ENCODE measurements at regions not wholly inside any gene's neighbourhood (a gene's known extent, or its start where the extent isn't known, plus 50 kb on each side); places are given as distances from the start of the nearest gene placed in this dataset.
A peak's percentile ranks its signal among the peaks of the same experiment; 100 is the strongest.

DNA sequence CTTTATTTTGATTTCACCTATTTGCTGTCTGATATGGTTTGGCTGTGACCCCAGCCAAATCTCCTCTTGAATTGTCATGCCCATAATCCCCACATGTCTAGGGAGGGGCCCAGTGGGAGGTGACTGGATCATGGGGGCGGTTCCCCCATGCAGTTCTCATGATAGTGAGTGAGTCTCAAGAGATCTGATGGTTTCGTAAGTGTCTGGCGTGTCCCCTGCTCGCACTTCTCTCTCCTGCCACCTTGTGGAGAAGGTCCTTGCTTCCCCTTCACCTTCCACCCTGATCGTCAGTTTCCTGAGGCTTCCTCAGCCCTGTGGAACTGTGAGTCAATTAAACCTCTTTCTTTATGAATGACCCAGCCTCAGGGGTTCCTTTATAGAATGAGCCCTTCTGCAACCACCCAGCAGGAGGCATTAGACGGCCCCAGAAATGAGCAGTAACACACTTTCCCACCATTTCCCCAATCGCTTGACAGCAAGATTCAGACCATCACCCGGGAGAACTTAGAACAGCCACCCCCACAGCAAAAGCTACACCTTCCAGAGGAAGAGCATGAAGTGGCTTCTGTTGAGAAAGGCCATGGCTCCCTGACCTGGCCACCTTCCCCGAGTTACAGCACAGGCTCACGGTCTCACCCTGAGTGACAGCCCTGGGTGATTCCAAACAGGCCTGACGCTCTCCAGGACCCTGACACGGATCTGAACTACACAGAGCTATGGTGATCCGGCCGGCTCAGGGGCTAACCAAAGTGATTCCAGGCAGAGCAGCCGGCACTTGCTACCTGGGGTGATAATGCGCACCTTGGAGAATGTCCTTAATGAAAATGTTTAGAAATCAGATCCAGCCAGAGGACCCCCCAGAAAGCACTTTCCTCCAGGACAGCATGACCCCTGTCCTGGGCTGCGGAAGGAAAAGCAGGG lies 131.2 kb upstream of the CDH4 start:
- DNase-seq: peak; percentile 77

DNA sequence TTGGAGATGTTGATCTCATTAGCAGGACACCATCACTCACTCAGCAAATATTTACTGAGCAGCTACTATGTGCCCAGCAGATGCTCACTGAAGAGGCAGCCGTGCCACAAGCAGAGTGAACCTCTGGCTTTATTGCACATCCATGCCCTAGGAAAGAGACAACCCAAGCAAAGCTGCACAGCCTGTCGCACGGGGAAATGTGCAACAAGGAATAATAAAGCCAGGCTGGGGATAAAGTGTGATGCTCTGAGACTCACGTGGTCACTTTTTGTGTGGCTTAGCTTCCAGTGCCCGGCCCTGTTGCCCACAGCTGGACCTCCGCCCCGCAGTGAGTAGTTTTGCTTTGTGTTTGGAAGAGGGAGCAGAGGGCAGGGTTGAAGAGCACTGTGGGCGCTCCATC lies 130.4 kb upstream of the CDH4 start:
- DNase-seq: no peak

DNA sequence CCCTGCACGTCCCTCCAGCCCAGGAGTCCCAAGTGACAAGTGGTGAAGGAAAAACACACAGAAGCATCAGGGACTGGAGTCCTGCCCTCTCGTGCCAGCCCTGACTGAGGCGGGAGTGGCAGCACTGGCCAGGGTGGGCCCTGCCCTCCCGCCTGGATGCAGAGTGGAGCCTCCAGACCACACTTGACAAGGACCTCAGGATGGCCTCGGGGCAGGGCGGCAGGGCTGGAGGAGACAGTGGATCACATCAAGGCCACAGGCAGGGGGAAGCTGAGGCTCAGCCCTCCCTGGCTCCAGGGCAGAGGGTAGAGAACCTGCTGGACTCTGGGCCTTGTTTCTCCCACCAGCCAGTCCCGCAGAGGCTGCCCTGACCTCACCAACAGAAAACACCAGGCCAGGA lies 128.8 kb upstream of the CDH4 start:
- no peak for DNase-seq

DNA sequence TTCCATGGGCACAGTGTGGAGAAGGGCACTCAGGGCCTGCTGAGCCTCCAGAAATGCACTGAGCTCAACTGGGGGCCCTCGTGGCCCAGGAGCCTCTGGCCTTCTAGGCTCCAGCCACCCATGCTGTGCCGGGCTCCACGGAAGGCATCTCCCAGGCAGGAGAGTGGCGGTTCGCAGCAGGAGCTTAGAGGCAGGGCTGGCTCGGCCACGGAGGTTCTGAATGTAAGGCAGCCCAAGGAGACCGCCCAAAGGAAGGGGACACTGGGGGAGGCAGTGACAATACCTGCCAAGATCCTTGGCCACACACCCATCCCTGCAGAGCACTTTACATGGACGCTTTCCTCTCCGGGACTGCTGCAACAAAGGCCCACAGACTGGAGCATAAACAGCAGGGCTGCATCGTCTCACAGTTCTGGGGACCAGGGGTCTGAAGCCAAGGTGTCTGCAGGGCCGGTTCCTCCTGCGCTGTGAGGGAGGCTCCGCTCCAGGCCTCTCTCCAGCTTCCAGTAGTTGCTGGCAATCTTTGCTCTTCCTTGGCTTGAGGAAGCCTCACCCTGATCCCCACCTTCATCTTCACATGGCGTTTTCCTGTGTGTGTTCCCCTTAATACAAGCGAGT lies 128.2 kb upstream of the CDH4 start:
- no peak for DNase-seq

DNA sequence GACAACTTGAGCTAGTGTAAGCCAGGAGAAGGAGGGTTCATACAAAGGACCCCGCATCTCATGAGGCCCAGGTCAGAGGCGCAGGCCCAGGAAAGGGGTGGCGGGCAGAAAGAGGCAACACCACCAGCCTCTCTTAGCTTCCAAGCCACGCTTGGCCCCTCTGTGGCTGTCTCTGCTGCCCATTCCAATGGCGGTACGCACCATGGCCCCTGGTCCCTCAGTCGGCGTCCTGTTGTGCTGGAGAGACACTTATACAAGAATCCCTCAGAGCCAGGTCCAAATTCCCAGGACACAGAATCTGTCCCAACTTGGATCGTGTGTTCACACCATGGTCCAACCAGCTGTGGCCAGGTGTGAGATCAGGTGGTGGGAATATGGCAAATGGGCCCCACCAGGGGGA lies 127.0 kb upstream of the CDH4 start:
- no peak for DNase-seq

DNA sequence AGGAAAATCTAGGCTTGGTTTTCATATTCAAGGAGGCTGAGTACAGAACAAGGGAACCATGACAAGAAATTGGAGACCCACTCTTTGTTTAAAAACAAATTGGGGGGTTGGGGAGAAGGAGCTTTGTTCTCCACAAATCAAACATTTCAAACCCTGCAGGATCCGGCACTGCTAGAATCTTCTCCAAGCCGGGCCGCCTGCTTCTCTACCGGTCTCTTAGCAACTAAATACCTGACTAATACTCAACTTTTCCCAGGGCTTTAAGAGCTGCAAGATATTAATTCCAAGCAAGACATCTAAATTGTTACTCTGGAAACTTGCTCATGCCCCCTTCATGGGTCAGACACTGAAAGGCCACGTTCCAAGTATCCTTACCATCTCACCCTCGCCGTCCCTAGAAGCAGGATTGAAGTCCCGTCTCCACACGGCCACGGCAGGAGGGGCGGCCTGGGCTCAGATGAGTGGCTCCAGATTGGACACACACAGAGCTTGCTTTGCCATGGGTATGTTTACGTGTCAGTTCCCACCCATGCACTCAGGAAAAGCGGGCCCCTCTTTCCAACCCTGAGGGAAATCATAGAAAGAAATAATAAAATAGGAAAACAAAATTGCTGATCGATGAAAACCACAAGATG lies 126.4 kb upstream of the CDH4 start:
- DNase-seq: no peak

DNA sequence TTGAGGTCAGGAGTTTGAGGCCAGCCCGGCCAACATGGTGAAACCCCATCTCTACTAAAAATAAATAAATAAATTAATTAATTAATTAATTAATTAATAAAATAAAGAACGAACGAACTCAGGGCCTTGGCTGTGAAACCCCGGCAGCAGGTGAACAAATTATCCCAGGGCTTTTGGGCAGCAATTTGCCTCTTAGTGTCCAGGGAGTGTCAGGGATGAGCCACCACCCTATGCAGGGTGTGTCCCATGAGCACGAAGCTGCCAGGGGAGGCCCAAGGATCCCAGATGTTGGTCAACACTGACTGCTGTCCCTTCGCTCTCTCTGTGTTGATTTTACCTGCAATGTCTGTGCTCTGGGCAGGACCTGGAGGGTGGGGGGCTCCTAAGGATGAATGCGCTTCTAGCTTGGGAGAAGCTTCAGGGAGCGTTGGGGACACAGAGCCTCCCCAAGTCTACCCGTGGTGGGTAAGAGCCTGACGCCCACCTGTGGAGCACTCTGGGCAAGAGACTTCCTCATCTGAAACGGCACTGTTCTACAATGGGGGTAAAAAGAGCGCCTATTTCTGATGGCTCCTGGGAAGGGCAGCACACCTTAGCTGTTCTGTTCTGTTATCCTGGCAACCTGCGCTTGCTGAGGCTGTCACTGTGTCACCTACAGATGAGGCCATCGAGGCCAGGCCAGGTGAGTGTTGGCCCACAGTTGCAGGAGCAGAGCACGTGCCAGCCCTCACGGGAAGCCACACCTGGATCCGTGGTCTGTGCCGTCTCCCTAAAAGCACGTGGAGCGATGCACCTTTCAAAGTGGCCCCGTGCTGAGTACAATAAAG lies 125.5 kb upstream of the CDH4 start:
- no peak for DNase-seq

DNA sequence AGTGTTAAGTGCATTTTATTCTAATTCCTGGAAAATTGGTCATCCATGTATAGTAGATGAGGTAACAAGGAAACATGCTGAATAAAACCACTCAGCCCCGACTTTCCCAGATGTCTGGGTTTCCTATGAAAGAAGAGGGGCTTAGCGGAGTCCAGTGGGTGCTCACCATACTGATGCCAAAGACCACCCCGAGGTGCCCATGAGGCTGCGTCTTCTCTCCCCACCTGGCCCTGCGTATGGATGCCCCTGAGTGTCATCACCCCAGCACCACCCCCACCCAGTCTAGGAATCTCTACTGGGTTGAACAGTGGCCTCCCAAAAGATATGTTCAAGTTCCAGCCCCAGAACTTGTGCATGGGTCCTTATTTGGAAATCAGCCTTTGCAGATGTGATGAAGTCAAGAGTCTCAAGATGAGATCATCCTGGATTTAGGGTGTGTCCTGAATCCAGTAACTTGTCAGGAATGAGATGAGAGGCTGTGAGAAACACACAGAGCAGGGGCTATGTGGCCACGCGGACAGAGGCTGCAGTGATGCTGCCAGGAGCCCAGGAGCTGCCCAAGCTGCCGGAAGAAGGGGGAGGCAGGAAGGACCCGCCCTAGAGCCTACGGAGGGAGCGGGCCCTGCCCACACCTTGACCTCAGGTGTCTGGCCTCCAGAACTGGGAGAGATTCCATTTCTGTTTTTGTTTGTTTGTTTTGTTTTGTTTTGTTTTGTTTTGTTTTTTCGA lies 124.6 kb upstream of the CDH4 start:
- DNase-seq: peak; percentile 89

DNA sequence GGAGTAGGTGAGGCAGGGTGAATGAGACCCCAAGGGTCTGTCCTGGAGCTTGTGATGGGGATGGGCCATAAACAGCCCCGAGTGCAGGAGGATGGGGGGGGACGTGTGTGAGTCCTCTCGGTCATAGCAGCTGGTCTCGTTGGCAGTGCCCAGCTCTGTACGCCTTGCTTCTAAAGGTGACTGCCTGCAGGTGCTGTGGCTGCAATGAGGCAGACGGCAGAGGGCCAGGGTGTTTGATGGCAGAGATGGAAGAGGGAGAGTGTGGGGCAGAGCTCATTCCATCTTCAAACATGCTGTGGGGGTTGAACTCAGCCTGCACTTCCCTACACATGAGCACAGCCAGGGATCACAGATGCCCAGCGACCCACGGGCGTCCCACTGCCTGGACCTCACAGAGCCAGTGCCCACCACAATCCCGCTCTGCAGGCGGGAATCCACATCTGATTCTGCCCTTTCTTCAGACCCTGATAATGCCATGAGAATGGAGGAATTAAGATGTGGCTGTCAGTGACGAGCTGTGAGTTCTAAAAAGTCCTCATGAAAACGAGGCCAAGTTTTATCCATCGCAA lies 123.3 kb upstream of the CDH4 start:
- DNase-seq: no peak

DNA sequence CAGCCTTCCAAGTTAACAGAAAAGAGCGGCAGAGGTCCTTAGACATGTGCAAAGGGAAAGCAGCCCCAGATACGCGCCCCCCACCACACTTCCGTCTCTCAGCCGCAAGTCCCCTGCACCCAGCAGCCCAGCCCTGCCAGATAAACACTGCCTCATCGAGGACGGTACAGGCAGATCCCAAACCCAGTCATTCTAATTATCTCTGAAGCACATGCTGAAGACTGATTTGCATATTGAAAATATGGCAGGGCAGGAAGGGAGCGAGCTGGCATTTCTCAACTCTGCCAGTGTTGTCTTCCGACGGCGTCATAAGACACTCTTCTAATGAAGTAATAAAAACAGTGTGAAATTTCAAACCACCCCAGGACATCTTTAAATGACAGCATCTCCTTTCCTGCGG lies 122.8 kb upstream of the CDH4 start:
- no peak for DNase-seq

DNA sequence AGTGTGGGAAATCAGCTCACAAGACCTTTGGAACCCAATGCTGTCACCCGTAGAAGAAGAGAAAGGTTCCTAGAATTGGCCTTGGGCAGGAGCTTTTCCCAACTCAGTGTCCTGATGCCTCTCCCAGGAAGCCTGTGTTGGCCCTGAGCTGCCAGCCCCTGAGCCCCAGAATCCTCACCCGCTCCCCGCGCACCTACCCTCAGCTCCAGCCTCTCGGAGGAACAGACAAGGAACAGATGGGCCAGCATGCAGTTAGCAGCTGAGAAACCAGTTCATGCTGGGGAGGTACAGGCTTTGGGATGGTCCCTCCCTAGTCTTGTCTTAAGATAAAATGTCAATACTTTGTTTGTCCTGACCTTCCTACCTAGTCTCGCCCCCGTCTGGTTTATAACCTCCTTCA lies 121.9 kb upstream of the CDH4 start:
- no peak for DNase-seq

DNA sequence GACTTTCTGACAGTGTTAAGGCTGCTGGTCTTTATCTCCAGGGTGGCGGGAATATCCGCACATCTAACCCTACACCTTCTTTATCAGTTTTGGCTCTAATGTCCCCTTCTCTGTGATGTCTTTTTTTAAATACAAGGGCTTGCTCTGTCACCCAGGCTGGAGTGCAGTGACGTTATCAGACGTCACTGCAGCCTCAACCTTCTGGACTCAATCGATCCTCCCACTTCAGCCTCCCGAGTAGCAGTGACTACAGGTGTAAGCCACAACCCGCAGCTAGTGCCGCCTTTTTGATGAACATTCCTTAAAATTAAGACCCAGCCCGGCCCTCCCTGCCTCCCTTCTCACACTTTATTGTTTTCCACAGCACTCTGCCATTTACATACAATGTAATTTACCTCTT lies 120.1 kb upstream of the CDH4 start:
- no peak for DNase-seq

DNA sequence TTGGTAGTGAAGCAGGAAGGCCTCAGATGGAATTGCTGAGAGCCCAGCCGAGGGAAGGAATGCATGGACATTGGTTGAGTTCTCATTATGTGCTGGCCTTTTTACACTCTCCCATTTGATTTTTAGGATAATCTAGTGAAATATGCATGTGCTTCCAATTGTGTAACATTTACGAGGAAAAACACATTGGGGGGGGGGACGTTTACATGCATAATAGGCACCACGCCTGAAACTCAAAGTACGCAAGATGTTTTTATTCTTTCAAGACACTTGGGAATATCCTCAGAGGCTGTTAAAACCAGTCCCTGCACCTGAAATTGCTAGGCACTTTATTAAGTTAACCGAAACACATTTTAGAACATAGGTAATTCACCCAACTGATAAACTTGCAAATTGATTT lies 118.5 kb upstream of the CDH4 start:
- DNase-seq: no peak

DNA sequence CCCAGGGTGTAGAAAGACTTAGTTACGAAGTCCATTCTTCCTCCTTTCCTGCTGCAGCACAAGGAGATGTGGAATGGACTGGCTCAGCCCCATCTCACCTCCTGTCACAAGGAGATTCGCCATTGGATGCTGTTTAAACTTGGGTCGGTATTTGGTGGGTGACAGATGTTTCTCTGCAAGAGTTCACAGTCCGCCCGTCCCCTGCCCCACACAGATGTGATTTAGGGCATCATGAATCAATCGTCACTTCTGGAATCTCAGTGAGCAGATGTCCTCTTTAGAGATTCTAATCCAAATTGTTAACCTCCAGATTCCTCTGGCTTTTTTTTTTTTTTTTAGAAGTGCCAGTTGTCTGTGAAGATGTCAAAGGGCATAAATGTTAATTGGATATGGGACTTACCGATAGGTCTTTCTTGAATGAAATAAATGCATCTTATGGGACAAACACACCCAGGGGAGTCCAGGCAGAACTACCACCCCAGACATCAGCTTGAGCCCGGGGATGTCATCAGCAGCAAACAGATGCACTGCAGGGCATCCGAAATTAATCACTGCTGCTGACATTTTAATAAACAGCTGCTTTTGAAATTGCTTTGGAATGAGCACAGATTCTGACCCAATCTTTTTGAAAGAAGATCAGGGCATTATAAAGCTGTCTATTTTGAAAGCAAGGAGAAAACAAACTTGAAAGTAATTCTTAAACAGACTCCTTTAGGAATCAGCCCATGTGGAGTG lies 117.6 kb upstream of the CDH4 start:
- DNase-seq: no peak

DNA sequence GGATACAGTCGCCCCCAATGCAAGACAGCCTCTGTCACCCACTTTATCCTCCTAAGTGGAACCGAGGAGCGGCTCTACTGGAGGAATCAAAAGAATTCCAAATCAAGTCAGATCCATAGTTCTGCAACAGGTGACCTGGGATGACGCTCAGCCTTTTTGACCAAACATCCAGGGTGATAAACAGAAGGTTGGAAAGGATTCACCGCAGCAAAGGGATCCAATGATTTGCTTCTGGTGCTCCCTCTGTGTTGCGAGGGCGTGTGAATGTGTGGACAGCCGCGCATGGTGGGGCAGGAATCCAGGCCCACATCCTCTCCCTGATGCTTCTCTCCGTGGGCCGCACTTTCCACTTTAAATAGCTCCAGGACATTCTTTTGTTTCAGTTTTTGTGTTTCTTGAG lies 116.8 kb upstream of the CDH4 start:
- DNase-seq: no peak

DNA sequence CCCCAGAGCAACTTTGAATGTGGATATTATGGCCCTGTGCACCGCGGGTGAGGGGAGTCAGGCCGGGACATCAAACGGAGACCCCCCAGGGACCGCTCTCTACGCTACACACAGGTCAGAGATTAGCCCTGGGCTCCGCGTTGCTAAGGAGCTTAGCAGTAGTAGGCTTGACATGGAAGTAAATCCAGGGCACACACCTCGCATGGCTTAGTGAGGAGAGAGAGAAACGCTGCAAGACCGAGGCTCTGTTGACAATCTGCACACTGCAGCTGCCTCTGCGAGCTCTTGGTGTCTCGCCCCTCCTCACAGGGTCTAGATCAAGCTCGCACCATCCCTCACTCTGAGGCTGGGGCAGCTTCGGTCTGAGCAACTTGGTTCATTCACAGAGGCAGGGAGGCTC lies 116.1 kb upstream of the CDH4 start:
- no peak for DNase-seq

DNA sequence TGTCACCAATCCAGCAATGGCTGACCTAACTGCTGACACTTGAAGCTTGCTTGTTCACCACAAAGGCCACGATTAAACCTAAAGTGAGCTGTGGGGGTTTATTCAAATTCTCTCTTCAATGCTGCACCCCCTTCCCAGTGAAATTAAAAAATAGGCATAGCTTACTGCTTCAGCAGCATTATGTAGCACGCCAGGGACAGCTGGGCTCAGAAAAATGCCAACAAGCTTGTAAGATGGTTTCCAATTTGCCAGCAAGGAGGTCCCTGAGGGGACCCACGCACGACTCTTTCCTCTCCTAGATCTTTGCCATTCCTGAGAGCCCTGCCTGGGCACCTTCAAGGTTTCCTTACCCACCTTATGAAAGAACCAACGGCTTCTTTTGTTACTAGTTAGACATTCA lies 113.5 kb upstream of the CDH4 start:
- DNase-seq: no peak

DNA sequence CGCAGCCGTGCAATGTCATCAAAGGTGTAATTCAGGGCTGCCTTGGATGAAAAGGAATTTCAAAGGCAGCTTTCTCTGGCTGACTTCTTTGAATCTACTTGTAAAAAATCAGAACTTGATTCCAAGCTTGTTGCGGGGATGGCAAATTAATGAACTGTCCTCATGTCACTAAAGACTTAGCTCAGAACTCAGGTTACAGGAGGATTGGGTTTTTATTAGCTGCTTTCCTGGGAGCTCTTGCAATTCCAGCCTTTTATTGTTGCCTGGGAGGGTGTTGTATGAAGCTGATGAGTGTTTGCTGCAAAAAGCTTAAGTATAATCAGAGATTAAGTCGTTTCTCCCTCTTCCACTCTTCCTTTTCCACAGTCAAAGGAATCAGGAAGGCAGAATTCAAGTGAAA lies 113.0 kb upstream of the CDH4 start:
- DNase-seq: no peak

DNA sequence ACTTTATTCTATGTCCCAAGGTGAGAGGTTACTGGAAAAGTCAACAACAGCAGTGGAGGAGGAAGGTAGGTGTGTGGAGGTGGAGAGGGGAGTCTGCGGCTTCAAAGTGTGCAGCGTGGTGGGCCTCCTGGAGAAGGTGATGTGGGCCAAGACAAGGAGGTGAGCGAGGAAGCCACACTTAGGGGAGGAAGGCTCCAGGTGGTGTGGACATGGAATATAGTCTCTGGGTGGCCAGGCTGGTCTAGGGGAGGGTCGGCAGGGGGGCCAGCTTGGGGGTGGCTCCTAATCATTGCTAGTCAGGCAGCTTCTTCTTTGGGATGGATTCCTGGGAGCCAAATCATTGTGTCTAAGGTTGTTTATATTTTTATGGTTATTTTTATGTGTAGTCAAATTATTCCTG lies 111.5 kb upstream of the CDH4 start:
- DNase-seq: no peak

DNA sequence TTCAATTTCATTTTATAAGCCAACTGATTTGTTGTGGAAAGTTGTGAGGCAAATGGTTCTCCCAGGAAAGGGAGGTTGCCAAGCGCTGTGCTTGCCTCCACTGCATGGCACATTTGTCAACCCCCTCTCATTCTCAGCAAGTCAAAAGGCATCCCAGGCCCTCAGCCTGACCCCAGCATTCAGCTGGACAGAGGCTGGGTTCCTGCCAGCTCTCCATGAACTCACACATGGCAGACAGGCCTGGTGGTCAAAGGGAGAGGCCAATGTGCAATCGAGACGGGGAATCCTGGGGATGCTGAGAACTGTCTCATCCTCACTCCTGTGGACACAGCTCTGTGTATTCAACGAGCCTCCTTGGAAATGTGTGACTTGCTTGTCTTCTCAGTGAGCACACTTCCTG lies 106.0 kb upstream of the CDH4 start:
- no peak for DNase-seq

DNA sequence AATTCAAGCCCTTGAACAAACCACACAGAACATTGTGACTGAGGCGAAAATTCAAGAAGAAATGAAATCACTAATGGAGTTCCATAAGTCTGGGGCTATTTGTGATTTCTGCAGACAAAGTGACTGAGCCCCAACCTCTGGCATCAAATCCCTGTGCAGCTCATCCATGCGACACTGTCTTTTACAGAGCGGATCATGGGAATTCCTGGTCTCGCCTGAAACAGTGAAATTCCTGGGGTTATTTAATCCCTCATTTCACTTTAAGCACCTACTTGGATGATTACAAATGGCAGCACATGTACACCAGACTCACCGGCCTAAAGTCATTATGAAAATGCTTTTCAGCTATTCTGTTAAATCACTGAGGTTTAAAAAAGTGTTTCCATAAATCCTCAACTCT lies 102.4 kb upstream of the CDH4 start:
- no peak for DNase-seq

DNA sequence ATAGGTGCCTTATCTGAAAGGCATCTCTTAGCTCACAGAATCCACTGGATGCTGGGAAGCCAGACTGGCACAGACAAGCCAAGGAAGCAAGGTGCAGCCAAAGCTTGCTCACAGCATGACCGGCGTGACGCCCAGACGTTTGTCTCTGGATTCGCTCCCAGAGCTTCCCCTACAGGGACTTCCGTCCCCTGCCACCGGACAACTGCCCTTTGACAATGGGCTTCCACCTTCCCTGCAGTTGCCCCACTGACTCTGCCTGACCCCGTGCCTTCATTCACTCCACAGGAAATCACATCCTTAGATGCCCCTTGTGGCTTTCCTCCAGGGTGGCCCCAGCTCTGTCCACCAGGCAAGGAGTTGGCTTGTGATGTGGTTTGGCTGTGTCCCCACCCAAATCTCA lies 94.8 kb upstream of the CDH4 start:
- no peak for DNase-seq
